HG03558 (cell line): ENCODE measurements at regions not wholly inside any gene's neighbourhood (a gene's known extent, or its start where the extent isn't known, plus 50 kb on each side); places are given as distances from the start of the nearest gene placed in this dataset.
"Not testable (repeated sequence)": the region's sequence is repeated elsewhere in the genome, so short reads cannot be mapped to it uniquely, and the experiment has no call there.

ENCODE experiments used
- ATAC-seq: cut with Tn5 transposase; IDR thresholded peaks from one replicate; pipeline ENCODE4 v1.9.1; 2021; ENCODE audit warnings: moderate number of reproducible peaks; ENCODE audit not compliant: unreplicated experiment; ENCODE audit errors: extremely low read depth

DNA sequence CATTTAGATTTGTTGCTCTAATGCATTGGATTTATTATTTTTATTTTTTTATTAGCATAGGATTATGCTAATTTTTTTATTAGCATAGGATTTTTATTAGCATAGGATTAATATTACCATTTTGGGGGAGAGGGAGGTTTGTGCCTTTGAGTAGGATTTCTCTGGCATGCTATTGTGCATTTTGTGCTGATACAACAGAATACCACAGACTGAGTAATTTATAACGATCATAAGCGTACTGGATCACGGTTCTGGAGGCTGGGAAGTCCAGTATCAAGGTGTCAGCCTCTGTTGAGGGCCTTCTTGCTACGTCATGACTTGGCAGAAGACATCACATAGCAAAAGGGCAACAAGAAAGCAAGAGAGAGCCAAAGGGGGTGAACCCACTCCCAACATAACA, 187.5 kb downstream of the XPNPEP1 start:
- no peak for ATAC-seq

DNA sequence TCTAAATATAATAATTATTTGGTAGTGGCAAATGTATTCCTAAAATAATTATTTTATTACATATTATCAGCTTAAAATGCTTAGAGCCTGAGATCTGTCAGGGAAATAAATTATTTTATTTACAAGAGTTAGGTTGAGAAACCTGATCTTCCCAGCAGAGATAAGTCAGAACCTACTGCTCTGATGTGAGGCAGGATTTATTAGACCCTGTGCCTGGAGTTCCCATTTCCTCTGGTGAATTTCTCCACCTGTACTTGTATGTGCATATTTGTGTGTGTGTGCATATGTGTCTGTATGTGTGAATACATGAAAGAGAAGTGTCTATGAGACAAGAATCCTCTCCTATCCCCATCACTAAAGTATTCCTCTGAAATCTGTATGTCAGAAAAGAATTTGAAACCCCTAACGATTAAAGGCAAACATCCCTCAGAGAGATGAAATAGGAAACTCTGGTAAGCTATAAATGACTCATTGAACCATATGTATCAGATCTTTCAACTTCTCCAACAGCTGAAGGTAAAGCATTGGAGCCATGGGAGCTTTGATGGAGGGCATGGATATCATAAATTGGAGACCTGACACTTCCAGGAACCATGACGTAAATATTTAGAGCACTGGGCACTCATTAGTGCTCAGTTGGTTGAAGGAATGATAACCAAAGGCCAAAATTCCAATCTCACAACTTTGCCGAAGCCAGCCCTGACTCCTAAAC, 190.9 kb downstream of the XPNPEP1 start:
- no peak for ATAC-seq

DNA sequence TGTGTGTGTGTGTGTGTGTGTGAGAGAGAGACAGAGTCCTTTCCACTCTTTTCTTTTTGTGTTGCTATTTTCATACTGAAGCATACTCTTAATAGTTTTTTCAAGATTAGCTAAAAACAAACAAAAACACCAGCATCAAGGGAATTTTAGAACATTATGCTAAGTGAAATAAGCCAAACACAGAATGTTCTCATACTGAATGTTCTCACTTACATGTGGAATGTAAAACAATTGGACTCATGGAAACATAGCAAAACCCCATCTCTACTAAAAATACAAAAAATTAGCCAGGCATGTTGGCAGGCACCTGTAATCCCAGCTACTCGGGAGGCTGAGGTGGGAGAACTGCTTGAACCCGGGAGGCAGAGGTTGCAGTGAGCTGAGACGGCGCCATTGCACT, 193.4 kb downstream of the XPNPEP1 start:
- not testable (repeated sequence) for ATAC-seq

DNA sequence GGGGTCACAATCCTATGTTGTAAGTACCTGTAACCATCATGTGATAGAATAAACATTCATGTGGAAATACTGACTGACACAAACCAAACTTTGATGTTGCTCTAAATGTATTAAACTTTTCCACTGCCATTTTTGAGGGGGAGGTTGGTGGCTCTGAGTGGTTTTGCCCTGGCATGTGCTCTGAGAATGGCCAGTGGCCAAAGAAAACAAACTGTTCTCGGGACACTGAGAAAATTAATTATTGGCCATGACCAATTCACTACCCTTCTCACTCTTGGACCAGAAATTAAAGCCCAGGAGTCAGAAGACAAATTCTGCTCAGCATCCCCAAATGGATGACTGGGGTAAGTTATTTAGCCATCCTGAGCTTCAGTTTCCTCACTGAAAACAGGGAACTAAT, 195.9 kb downstream of the XPNPEP1 start:
- ATAC-seq = no peak

DNA sequence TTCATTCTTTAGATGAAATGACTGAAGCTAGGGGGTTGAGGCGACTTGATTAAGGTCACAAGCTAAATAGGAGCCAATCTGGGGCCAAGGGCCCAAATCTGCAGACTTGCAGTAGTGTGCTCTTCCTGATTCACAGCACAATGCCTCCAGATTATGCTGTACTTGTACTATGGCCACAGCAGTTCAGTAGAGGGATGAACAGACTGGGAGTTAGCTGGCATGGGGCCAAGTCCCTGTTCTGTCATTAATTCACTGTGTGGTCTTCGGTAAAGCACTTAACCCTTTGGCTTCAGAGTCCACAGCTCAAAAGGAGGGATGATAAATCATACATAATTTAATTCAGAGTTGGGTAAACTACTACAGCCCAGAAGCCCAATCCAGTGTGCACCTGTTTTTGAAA, 196.8 kb downstream of the XPNPEP1 start:
- ATAC-seq = no peak

DNA sequence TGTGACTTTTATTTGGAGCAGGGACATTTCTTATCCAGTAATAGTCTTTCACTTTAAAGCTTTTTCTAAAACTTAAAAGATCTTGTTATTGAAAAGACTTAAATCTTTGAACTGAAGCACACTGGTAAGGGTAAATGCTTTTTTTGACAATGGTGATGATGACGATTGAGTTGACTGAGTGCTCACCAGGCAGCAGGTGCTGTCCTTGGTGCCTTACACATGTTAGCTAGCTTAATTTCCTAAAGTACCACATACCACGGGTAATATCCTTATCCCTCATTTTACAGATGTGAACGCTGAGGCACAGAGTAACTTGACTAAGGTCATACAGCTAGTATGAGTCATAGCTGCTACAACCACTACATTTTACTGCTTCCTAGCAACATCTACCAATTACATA, 200.0 kb downstream of the XPNPEP1 start:
- no peak for ATAC-seq

DNA sequence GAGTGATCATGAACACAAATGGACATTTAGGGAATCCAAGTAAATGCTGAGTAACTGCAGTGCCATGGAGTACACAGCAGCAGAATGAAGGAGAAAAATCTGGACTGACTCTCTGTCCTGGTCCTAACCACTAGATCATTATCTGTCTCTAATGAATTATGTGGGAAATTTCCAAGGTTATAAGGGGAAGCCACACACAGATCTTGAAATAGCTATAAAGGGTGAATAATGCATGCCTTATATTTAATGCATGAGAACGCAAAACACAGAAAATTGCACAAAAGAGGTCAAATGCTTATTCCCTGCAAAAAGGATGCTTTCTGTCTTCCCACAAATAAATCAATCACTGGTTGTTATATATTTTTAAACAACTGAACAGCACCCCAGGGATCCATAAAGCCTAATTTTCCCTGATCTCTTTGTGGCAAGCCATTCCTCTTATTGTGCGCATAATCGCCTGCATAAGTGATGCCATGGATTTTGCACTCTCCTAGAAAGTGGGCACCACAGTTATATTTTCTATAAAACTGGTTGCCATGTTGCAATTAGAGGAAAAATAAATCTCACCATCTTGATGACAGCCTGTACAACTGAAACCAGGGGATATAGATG, 201.8 kb downstream of the XPNPEP1 start:
- no peak for ATAC-seq

DNA sequence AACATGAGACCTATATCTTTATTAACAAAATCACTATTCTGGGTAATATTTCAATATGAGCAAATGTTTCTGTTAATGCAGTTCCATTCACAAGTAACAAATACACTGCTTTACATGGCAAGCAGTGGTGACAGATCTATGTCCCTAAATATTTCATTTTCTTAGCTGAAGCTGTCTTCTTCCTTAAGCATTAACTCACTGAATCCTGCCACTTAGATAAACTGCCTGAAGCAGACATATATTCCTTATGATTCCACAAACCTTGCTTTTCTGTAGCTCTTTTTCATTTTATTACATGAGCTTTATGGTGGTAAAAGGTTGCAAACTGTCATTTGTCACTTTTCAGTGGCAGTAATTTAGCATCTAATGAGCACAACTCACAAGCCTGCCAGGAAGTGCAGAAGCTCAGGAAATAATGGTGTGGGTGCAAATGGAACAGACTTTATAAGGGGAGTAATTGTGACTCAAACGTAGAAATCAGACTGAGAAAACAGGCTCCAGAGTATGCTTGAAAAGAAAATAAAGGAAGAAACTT, 217.2 kb downstream of the XPNPEP1 start:
- no peak for ATAC-seq

DNA sequence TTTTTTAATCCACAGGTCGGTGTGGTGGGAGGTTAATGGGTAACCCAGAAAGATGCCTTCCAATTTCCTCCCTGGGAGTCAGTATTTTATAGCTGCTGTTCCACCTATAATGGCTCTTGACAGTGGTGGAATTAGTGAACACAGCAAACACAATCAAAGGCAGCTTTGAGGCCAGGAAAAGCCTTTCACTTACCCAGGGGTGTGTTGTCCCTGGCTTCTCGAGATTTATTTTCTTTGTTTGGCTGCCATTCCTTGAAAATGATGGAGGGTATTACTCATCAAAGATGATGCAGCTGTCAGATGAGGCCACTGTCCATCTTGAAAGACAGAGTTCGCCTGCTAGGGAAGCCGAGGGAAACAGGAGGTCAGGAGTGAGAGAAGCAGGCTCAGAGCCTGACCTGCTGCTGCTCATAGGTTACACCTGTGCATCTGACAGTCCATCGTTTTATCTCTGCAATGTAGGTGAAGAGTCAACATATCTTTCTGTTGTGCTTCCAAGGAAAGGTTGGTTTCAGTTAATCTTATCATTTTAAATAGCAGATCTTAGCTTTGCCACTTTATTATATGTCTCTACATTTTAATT, 221.6 kb downstream of the XPNPEP1 start:
- no peak for ATAC-seq

DNA sequence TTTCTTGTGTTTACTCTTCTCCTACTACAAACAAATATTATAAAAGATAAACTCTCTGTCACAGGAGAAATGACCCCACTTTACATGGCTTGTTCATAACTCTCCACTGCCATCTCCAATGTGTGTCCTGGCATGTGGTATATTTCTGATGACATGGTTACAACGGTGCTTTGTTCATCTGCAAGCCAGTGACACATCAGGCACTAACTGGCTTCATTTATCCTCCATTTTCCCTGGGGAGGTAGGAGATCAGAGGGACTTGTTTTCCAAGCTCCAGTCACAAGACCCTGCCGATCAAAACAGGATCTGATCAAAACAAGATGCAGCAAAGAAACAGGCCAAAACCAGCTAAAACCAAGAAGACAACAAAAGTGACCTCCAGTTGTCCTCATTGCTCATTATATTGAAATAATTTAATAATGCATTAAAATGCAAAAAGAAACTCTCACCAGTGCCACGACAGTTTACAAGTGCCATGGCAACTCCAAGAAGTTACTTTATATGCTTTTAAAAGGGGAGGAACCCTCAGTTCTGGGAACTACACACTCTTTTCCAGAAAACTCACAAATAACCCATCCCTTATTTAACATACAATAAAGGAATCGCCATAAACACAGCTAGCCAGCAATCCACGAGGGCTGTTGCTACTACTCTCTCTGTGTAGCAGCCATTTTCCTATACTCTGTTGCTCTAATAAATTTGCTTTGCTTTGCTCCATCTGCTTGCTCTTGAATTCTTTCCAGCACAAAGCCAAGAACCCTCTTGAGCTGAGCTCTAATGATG, 224.2 kb downstream of the XPNPEP1 start:
- ATAC-seq = no peak

DNA sequence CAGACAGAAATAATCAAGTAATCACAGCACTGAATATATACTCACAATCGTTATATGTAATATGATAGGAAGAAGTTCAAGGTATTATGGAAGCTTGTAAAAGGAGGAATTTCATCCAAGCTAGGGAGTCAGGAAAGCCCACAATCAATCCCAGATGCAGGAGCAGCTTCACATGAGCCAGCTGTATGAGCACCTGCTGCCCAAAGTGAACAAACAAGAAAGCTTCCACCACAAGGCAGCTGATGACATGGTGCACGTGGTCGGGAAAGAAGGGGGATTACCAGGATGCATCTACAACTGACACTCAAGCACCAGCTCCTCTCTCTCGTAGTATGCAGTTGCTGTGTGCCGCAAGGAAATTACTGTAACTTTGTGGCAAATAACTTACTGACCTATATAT, 225.2 kb downstream of the XPNPEP1 start:
- no peak for ATAC-seq

DNA sequence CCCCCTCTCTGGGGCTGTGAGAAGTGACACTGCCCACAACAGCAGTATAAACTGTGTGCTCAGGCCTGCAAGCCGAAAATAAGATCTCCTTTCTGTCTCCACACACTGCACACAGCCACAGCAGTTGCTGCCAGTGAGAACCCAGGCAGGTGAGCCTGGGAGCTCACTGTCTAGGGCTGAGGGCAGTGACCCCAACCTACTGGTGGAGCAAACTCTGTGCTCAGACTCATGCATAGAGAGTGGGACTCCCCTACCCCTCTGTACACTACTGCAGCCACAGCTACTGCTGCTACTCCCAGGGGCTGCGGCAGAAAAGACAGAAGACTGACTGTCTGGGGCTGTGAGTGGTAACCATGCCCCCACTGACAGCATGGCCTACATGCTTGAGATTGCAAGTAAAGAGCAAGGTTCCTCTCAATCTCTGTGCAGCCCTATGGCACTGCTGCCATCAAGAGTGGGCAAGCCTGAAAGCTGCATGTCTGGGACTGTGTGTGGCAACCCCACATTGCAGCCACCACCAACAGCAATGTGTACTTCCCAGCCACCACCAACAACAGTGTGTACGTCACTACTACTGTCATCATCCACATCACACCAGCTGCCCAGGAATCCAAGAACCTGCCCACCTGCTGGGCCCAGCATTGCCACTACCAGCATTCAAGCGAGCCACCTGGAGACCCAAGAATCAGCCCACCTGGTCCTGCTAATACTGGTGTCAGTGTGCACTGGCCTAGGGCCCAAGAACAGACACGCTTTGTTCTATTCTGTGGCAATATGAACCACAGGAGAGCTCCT, 226.1 kb downstream of the XPNPEP1 start:
- ATAC-seq = no peak

DNA sequence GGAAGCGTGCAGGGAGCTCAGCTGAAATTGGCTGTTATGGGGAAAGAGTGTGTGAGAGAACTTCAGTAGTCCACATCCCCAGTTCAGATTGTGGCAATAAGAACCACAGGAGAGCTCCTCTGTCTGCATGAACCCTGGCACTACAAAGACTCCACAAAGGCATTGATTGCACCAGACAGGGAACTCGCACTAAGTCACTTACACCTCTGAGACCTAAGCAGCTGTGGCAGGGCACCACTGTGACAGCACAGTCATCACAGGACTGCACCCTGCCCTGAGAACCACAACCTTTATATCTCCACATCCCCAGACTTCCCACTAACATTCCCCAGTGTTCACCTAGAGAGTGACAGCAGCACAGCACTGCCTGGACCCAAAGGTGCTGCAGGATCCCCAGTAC, 226.8 kb downstream of the XPNPEP1 start:
- ATAC-seq = no peak

DNA sequence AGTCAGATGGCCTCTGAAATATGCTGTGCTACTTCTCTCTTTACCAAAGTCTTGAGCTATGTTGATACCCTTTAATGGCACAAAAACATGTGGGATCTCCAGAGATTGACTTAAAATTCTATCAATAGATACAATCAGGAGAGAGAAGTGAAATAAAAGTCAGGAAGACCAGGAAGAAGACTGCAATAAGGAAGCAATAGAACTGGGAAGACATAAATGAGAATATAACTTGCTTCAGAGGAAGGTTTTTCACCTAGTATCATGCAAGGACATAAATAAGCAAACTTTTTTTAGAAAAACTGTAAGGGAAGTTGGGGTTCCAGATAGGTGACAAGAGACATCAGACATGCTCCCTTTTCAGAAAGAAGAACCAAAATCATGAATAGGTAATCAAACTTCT, 227.3 kb downstream of the XPNPEP1 start:
- ATAC-seq = no peak

DNA sequence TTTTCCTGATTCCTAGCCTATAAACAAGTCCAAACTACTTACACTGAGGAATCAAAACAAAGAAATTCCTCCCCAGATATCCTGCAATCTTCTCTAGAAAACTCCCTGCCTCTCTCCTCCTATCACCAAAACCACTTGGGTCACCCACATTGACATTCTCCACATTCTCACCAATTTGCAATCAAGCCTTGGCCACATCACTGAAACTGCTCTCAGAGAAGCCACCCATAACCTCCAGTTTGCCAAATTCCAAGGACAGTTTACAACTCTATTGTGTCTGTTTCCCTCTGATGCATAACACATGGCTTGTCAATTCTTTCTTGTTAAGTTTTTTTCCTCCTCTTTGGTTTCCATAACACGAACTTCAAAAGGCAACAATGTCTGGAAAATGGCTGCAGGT, 233.5 kb downstream of the XPNPEP1 start:
- no peak for ATAC-seq

DNA sequence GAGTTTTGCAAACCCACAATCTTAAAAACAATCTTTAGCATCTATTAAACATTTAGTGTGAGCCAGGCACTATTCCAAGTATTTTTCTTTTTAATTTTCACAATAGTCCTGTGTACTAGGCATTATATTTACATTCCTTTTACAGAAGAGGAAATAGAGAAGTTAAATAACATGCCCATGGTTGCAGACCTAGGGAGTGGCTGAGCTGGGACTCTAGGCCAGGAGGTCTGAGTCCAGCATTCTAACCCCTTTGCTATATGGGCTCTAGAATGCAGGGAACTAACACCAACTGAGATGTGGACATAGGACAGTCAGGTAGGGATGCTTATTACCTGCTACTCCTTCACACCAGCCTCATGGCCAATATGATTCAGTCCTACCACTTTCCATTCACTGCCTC, 243.8 kb downstream of the XPNPEP1 start:
- no peak for ATAC-seq

DNA sequence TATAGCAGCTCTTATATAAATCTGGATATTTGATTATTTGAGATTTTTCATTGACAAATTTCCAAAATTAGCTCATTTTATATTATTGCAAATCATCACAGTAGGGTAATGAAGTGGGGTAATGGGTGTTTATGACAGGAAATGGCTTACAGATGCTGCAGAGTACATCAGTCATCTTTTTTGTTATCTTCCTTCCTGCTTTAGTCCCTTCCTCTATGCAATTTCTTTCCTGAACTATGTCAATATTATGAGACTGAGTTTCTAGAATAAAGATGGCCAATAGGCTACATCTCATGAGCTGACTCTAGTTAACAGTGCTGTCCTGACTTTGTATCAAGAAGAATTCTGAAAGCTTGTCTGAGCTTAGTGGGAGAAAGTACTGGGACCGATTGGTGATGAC, 244.5 kb downstream of the XPNPEP1 start:
- ATAC-seq = no peak

DNA sequence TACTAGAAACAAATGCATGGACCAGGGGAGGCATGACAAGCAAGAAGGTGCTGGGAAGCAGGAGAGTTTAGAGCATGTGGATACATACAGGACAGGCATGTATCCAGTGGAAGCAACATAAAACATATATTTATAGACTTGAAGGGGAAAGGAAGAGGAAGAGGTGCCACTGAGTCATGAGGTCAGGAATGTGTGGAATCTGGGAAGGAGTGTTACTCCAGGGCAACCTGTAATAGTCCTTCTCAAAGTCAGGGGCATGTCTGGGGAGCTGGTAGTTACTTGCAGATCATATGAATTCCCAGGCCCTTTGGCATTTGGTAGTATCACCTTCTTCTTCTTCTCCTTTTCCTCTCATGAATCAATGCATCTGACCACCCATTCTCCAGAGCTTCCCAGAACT, 246.6 kb downstream of the XPNPEP1 start:
- no peak for ATAC-seq

DNA sequence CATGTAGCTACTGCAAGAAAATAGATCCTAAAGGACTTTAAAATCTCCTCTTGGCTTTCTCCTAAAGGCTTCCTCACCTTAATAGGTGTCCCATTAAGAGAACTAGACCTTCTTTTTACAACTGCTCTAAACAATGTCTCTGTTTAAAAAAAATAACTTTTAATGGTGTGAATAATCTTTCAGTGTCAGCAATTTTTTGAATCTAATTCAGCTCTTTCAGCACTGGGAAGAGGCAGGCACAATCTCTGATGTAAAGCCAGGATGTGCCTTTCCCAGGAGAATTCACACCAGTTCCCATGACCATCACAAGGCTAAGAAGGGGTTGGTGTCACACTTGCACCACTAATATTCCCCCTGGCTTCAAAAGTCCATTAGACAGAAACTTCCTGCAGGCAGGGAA, 254.6 kb downstream of the XPNPEP1 start:
- no peak for ATAC-seq

DNA sequence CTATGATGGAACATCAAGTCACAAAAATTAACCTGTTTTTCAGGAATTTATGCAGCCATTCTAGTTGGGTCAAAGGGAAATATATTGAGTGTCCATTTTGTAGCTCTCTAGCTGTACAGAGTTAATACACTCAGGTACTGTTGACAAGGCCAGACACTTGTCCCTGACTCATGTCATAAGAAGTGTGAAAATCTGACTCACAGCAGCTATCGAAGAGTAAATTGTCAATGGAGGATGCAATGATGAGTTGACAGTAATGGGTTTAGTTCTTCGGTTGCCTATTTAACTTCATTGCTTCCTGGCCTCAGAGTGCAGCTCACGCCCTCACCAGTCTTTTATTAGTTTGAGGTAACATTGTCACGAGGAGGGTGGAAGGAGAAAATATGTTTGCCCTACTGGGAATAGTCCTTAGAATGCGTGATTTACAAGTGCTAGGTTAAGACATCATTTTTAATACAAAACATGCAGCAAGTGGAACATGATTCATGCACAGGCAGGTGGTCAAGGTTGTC, 255.1 kb downstream of the XPNPEP1 start:
- ATAC-seq = no peak
